CD14-positive monocyte (primary cell): ENCODE measurements at regions not wholly inside any gene's neighbourhood (a gene's known extent, or its start where the extent isn't known, plus 50 kb on each side); places are given as distances from the start of the nearest gene placed in this dataset.

Source experiments
- DNase-seq, 3 donors: peaks; one replicate each; pipeline ENCODE4 v3.0.0-alpha.2; 2011 to 2022
- H2AFZ ChIP-seq: 2 replicates; pipeline ENCODE4 v1.6.0; 2012; ENCODE audit warnings: mild to moderate bottlenecking, low read depth, low read length, inconsistent platforms; ENCODE audit not compliant: insufficient read depth, poor library complexity, severe bottlenecking
- H3K27ac ChIP-seq, 2 donors: 1 replicate in 1 of 2; 2 replicates in 1 of 2; pipeline ENCODE4 v1.5.1; 2012 to 2013; ENCODE audit warnings: low read length in 2 of 2, control low read depth in 1 of 2, inconsistent platforms in 1 of 2, low read depth in 1 of 2, mild to moderate bottlenecking in 1 of 2
- H3K27me3 ChIP-seq, 2 donors: one replicate each; pipeline versions ENCODE4 v1.6.0 to v1.6.1; 2011 to 2013; ENCODE audit warnings: low read length in 2 of 2; ENCODE audit not compliant: control insufficient read depth in 2 of 2, insufficient read depth in 2 of 2
- H3K36me3 ChIP-seq, 2 donors: replicated peaks in 1 of 2; 1 replicate in 1 of 2; 2 replicates in 1 of 2; pipeline versions ENCODE4 v1.5.1 to v1.6.1; 2012 to 2013; ENCODE audit warnings: low read length in 2 of 2, control low read depth in 1 of 2, inconsistent platforms in 1 of 2, mild to moderate bottlenecking in 1 of 2; ENCODE audit not compliant: insufficient read depth in 2 of 2, control insufficient read depth in 1 of 2
- H3K4me1 ChIP-seq, 2 donors: 1 replicate in 1 of 2; 2 replicates in 1 of 2; pipeline versions ENCODE4 v1.5.1 to v1.6.1; 2012 to 2013; ENCODE audit warnings: low read length in 2 of 2, control low read depth in 1 of 2, inconsistent platforms in 1 of 2, mild to moderate bottlenecking in 1 of 2, moderate library complexity in 1 of 2; ENCODE audit not compliant: insufficient read depth in 2 of 2, control insufficient read depth in 1 of 2
- H3K4me2 ChIP-seq: replicated peaks from 2 replicates; pipeline ENCODE3; 2012; ENCODE audit warnings: low read length, moderate library complexity, mild to moderate bottlenecking; ENCODE audit not compliant: poor library complexity, severe bottlenecking; ENCODE audit errors: extremely low read depth
- H3K4me3 ChIP-seq, 3 experiments: fragments of 200-600 bp in 1 of 3; sonication (generic) in 1 of 3; replicated peaks in 1 of 3; 1 replicate in 2 of 3; 2 replicates in 1 of 3; pipeline ENCODE4 v1.5.1; 2011 to 2013; ENCODE audit warnings: low read length in 3 of 3, mild to moderate bottlenecking in 3 of 3, control low read depth in 2 of 3, low read depth in 2 of 3, inconsistent platforms in 1 of 3, moderate library complexity in 1 of 3
- H3K79me2 ChIP-seq: 2 replicates; pipeline ENCODE4 v1.6.0; 2012; ENCODE audit warnings: mild to moderate bottlenecking, control low read depth, inconsistent platforms, low read length, moderate library complexity; ENCODE audit not compliant: insufficient read depth
- H3K9ac ChIP-seq: 2 replicates; pipeline ENCODE4 v1.6.0; 2017; ENCODE audit warnings: low read length, mild to moderate bottlenecking; ENCODE audit not compliant: insufficient read depth, poor library complexity, severe bottlenecking
- H3K9me3 ChIP-seq, 2 donors: replicated peaks in 1 of 2; 1 replicate in 1 of 2; 2 replicates in 1 of 2; pipeline versions ENCODE4 v1.5.1 to v1.6.1; 2012 to 2013; ENCODE audit warnings: low read length in 2 of 2, control low read depth in 1 of 2; ENCODE audit not compliant: control insufficient read depth in 1 of 2, insufficient read depth in 1 of 2
- H4K20me1 ChIP-seq: 2 replicates; pipeline ENCODE4 v1.6.0; 2012; ENCODE audit warnings: mild to moderate bottlenecking, low read length, control low read depth, moderate library complexity; ENCODE audit not compliant: insufficient read depth
- H3K27ac Mint-ChIP-seq, 7 donors: one replicate each; pipeline ENCODE4 v1.8.0; 2020; ENCODE audit warnings: mild to moderate bottlenecking in 7 of 7, mixed read lengths in 7 of 7, moderate library complexity in 6 of 7, inconsistent platforms in 2 of 7
- H3K27me3 Mint-ChIP-seq, 3 donors: one replicate each; pipeline ENCODE4 v1.8.0; 2021 to 2022; ENCODE audit warnings: low read depth in 3 of 3, mild to moderate bottlenecking in 3 of 3, mixed read lengths in 3 of 3, moderate library complexity in 3 of 3, inconsistent platforms in 1 of 3
- H3K36me3 Mint-ChIP-seq, 2 donors: one replicate each; pipeline ENCODE4 v1.8.0; 2020; ENCODE audit warnings: mixed read lengths in 2 of 2, inconsistent platforms in 1 of 2, mild to moderate bottlenecking in 1 of 2
- H3K4me1 Mint-ChIP-seq: one replicate; pipeline ENCODE4 v1.8.0; 2020; ENCODE audit warnings: mild to moderate bottlenecking, mixed read lengths
- H3K4me3 Mint-ChIP-seq, 2 donors: one replicate each; pipeline ENCODE4 v1.8.0; 2020; ENCODE audit warnings: mild to moderate bottlenecking in 2 of 2, mixed read lengths in 2 of 2, moderate library complexity in 1 of 2
- H3K9me3 Mint-ChIP-seq, 7 donors: one replicate each; pipeline ENCODE4 v1.8.0; 2020 to 2022; ENCODE audit warnings: mixed read lengths in 7 of 7, mild to moderate bottlenecking in 6 of 7, moderate library complexity in 6 of 7, inconsistent platforms in 2 of 7
- CTCF ChIP-seq: fragments of 200-600 bp; IDR thresholded peaks from one replicate; pipeline ENCODE4 v1.8.0; 2022; ENCODE audit warnings: antibody characterized with exemption, mild to moderate bottlenecking
- WGBS: methylation state at CpG from one replicate; pipeline ENCODE4 v1.1.5; 2013; ENCODE audit warnings: missing lambda C conversion rate; ENCODE audit not compliant: insufficient coverage; 5-methylcytosine and 5-hydroxymethylcytosine counted together
- intact Hi-C, 2 donors: fragments of 100-400 bp; cut with micrococcal nuclease; formaldehyde crosslinking; loops; one replicate each; pipeline versions ENCODE4 v1.15.0 to v1.15.1; 2023

DNA sequence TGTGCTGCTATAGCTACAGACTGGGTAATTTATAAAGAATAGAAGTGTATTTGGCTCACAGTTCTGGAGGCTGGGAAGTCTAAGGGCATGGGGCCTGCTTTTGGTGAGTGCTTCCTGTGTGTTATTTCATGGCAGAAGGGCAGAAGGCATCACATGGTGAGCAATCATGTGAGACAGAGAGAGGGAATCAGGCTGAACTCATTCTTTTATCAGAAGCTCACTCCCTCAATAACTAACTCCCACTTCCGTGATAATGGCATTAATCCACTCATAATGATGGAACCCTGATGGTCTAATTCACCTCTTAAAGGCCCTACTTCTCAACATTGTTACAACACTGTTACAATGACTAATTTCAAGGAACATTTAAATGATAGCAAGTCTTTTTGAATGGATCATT lies 129.4 kb downstream of the FAT4 start:
- no peaks in the 10 kb centered on the region for H3K4me1 Mint-ChIP-seq
- Histone ChIP-seq H3K4me1 (no peaks in the 10 kb centered on the region), H3K4me3 (no peak overlapping the region), H3K27me3 (no peaks in the 10 kb centered on the region), H3K4me2 (no peak overlapping the region), H3K79me2 (no peaks in the 10 kb centered on the region), H3K9ac (no peak overlapping the region), H4K20me1 (no peaks in the 10 kb centered on the region), H3K27ac (no peak overlapping the region), H3K9me3 (no peaks in the 10 kb centered on the region), H2AFZ (no peak overlapping the region), H3K36me3 (no peaks in the 10 kb centered on the region)
- DNase-seq: no peak
- H3K4me3 Mint-ChIP-seq: no peak overlapping the region
- no peaks in the 10 kb centered on the region for H3K27me3 Mint-ChIP-seq
- H3K36me3 Mint-ChIP-seq: no peaks in the 10 kb centered on the region
- H3K9me3 Mint-ChIP-seq: peaks cover 0 to 2% (median 0%) of the 10 kb centered on the region in 7 donors
- WGBS: no CpG with 5 or more reads among the region's 1 CpG
- no peak for TF ChIP-seq CTCF
- intact Hi-C loops: no loop called here
- no peak overlapping the region for H3K27ac Mint-ChIP-seq

DNA sequence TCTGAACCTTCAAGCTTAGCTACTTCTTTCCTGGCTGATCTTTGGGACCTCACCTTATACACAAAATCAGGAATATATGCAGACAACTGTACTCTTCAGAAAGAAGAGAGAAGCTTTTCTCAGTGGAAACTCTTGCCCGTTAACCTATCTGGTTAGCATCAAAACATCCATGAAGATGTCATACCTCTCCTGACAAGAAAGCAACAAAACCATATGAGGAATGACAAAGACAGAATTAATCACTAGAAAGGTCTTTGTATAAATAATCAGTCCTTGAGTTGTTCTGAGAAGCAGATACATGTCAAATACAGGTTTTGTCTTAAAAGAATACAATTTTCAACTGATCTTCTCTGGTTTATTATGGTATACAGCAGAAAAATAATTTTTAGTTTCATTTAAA lies 130.8 kb downstream of the FAT4 start:
- no peaks in the 10 kb centered on the region for H3K27me3 ChIP-seq
- Mint-ChIP-seq H3K27ac (no peak overlapping the region), H3K9me3 (peaks cover 0 to 3% (median 0%) of the 10 kb centered on the region in 7 donors), H3K36me3 (no peaks in the 10 kb centered on the region), H3K27me3 (no peaks in the 10 kb centered on the region), H3K4me3 (no peak overlapping the region), H3K4me1 (no peaks in the 10 kb centered on the region)
- no peaks in the 10 kb centered on the region for H3K36me3 ChIP-seq
- H3K4me1 ChIP-seq: no peaks in the 10 kb centered on the region
- H3K4me2 ChIP-seq: no peak overlapping the region
- H3K4me3 ChIP-seq: no peak overlapping the region
- no CpG with 5 or more reads among the region's 1 CpG for WGBS
- no peak for TF ChIP-seq CTCF
- intact Hi-C loops: no loop called here
- no peak overlapping the region for H3K27ac ChIP-seq
- no peaks in the 10 kb centered on the region for H4K20me1 ChIP-seq
- no peaks in the 10 kb centered on the region for H3K9me3 ChIP-seq
- H3K9ac ChIP-seq: no peak overlapping the region
- no peak overlapping the region for H2AFZ ChIP-seq
- DNase-seq: no peak
- no peaks in the 10 kb centered on the region for H3K79me2 ChIP-seq
